ENCODE measurements at regions not wholly inside any gene's neighbourhood (a gene's known extent, or its start where the extent isn't known, plus 50 kb on each side); places are given as distances from the start of the nearest gene placed in this dataset.

GRCh38 chr2:168369031-168369430, 87.0 kb upstream of the CERS6 start:
- H3K9me3 Mint-ChIP-seq: peaks cover 8% of the 10 kb centered on the region
- intact Hi-C loops (cut with micrococcal nuclease): no loop called here
- no peaks in the 10 kb centered on the region for H3K27me3 Mint-ChIP-seq (ENCODE audit: low read depth)
- no peaks in the 10 kb centered on the region for H3K36me3 Mint-ChIP-seq (ENCODE audit: low read depth)
- H3K4me1 Mint-ChIP-seq (ENCODE audit: low read depth): peaks cover 2% of the 10 kb centered on the region
- H3K4me3 Mint-ChIP-seq (ENCODE audit: low read depth): no peak overlapping the region
- no peak overlapping the region for H3K27ac Mint-ChIP-seq
- DNase-seq (ENCODE audit: low spot score): no peak

DNA sequence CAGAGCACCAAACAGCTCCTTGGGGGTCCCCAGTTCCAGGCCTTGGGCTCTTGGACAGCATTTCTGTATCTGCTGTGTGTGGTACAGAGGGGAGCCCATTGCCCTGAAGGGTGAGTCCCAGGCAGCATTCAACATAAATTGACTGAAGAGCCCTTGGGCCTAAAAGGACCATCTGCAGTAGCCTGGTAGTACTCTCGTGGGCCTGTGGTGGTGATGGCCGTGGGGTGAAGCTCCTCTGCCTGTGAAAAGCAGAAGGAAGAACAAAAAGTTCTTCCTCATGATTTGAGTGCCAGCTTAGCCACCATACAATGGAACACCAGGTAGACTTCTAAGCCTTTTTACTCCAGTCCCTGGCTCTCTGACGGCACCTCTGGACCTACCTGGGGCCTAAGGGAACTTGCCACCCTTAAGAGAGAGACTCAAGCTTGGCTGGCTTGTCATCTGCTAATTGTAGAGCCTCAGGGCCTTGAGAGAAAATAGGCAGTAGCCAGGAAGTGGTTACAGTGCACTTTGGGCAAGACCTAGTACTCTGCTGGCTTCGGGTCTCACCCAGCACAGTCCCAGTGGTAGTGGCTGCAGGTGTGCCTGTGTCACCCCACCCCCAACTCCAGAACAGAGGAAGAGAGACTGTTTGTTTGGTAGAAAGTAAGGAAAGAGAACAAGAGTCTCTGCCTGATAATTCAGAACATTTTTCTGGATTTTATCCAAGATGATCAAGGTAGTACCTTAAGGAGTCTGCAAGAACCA, 84.6 kb upstream of the CERS6 start:
- no peak for DNase-seq (ENCODE audit: low spot score)
- Mint-ChIP-seq H3K36me3 (ENCODE audit: low read depth) (no peaks in the 10 kb centered on the region), H3K27me3 (ENCODE audit: low read depth) (peaks cover 3% of the 10 kb centered on the region), H3K4me3 (ENCODE audit: low read depth) (no peak overlapping the region), H3K9me3 (peaks cover 10% of the 10 kb centered on the region), H3K27ac (no peak overlapping the region), H3K4me1 (ENCODE audit: low read depth) (peaks cover 2% of the 10 kb centered on the region)
- intact Hi-C loops (cut with micrococcal nuclease): no loop called here

GRCh38 chr2:168373468-168373867, 82.6 kb upstream of the CERS6 start:
- H3K9me3 Mint-ChIP-seq: peaks cover 12% of the 10 kb centered on the region
- peaks cover 3% of the 10 kb centered on the region for H3K27me3 Mint-ChIP-seq (ENCODE audit: low read depth)
- H3K27ac Mint-ChIP-seq: no peak overlapping the region
- H3K4me3 Mint-ChIP-seq (ENCODE audit: low read depth): no peak overlapping the region
- intact Hi-C loops (cut with micrococcal nuclease): no loop called here
- no peaks in the 10 kb centered on the region for H3K36me3 Mint-ChIP-seq (ENCODE audit: low read depth)
- no peak for DNase-seq (ENCODE audit: low spot score)
- H3K4me1 Mint-ChIP-seq (ENCODE audit: low read depth): peaks cover 2% of the 10 kb centered on the region

GRCh38 chr2:168375195-168375798, 80.8 kb upstream of the CERS6 start:
- H3K36me3 Mint-ChIP-seq (ENCODE audit: low read depth): no peaks in the 10 kb centered on the region
- no peak for DNase-seq (ENCODE audit: low spot score)
- H3K9me3 Mint-ChIP-seq: peaks cover 12% of the 10 kb centered on the region
- H3K4me1 Mint-ChIP-seq (ENCODE audit: low read depth): peaks cover 2% of the 10 kb centered on the region
- H3K4me3 Mint-ChIP-seq (ENCODE audit: low read depth): no peak overlapping the region
- no peak overlapping the region for H3K27ac Mint-ChIP-seq
- intact Hi-C loops (cut with micrococcal nuclease): no loop called here
- H3K27me3 Mint-ChIP-seq (ENCODE audit: low read depth): peaks cover 3% of the 10 kb centered on the region

GRCh38 chr2:168378960-168379669, 77.0 kb upstream of the CERS6 start:
- peaks cover 10% of the 10 kb centered on the region for H3K27me3 Mint-ChIP-seq (ENCODE audit: low read depth)
- intact Hi-C loops (cut with micrococcal nuclease): no loop called here

GRCh38 chr2:168380500-168380899, 75.6 kb upstream of the CERS6 start:
- H3K27ac Mint-ChIP-seq: no peak overlapping the region
- no peak for DNase-seq (ENCODE audit: low spot score)
- H3K27me3 Mint-ChIP-seq (ENCODE audit: low read depth): peaks cover 12% of the 10 kb centered on the region
- H3K4me1 Mint-ChIP-seq (ENCODE audit: low read depth): no peaks in the 10 kb centered on the region
- peaks cover 11% of the 10 kb centered on the region for H3K9me3 Mint-ChIP-seq
- H3K4me3 Mint-ChIP-seq (ENCODE audit: low read depth): no peak overlapping the region
- no peaks in the 10 kb centered on the region for H3K36me3 Mint-ChIP-seq (ENCODE audit: low read depth)
- intact Hi-C loops (cut with micrococcal nuclease): no loop called here

More at GRCh38 chr2:168378960-168379669, 77.0 kb upstream of the CERS6 start:
- no peak overlapping the region for H3K4me3 Mint-ChIP-seq (ENCODE audit: low read depth)
- H3K4me1 Mint-ChIP-seq (ENCODE audit: low read depth): no peaks in the 10 kb centered on the region
- no peak overlapping the region for H3K27ac Mint-ChIP-seq
- peaks cover 11% of the 10 kb centered on the region for H3K9me3 Mint-ChIP-seq
- H3K36me3 Mint-ChIP-seq (ENCODE audit: low read depth): no peaks in the 10 kb centered on the region
- DNase-seq (ENCODE audit: low spot score): no peak

DNA sequence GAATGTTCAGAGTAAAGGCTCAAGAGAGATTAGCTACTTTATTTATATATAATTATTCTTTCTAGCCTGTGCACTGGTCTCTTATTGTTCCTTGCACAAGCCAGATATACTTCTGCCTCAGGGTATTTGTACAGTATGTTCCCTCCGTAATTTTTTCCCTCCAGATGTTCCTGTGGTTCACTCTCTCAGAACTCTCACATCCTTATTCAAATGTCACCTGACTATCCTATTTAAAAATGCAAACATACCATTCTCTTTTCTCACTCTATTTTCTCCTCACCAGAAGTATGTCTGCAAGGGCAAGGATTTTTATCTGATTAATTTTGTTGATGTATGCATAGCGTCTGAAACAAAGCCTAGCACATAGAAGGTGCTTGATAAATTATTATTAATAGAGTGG, 64.0 kb upstream of the CERS6 start:
- no peak for DNase-seq (ENCODE audit: low spot score)
- Mint-ChIP-seq H3K4me1 (ENCODE audit: low read depth) (no peaks in the 10 kb centered on the region), H3K4me3 (ENCODE audit: low read depth) (no peak overlapping the region), H3K27ac (no peak overlapping the region), H3K36me3 (ENCODE audit: low read depth) (no peaks in the 10 kb centered on the region), H3K9me3 (no peaks in the 10 kb centered on the region), H3K27me3 (ENCODE audit: low read depth) (peaks cover 21% of the 10 kb centered on the region)
- intact Hi-C loops (cut with micrococcal nuclease): no loop called here

- intact Hi-C loops (cut with micrococcal nuclease): no loop called here
- Mint-ChIP-seq H3K4me1 (ENCODE audit: low read depth) (no peaks in the 10 kb centered on the region), H3K4me3 (ENCODE audit: low read depth) (no peak overlapping the region), H3K36me3 (ENCODE audit: low read depth) (no peaks in the 10 kb centered on the region), H3K9me3 (no peaks in the 10 kb centered on the region), H3K27ac (no peak overlapping the region), H3K27me3 (ENCODE audit: low read depth) (peaks cover 19% of the 10 kb centered on the region)
- no peak for DNase-seq (ENCODE audit: low spot score)
Measured at GRCh38 chr2:168392797-168393196, 63.3 kb upstream of the CERS6 start.

- H3K27me3 Mint-ChIP-seq (ENCODE audit: low read depth): peaks cover 14% of the 10 kb centered on the region
- intact Hi-C loops (cut with micrococcal nuclease): no loop called here
- H3K27ac Mint-ChIP-seq: no peak overlapping the region
- H3K36me3 Mint-ChIP-seq (ENCODE audit: low read depth): no peaks in the 10 kb centered on the region
- no peaks in the 10 kb centered on the region for H3K9me3 Mint-ChIP-seq
- no peaks in the 10 kb centered on the region for H3K4me1 Mint-ChIP-seq (ENCODE audit: low read depth)
- DNase-seq (ENCODE audit: low spot score): no peak
- no peak overlapping the region for H3K4me3 Mint-ChIP-seq (ENCODE audit: low read depth)
Measured at GRCh38 chr2:168394262-168394661, 61.8 kb upstream of the CERS6 start.

DNA sequence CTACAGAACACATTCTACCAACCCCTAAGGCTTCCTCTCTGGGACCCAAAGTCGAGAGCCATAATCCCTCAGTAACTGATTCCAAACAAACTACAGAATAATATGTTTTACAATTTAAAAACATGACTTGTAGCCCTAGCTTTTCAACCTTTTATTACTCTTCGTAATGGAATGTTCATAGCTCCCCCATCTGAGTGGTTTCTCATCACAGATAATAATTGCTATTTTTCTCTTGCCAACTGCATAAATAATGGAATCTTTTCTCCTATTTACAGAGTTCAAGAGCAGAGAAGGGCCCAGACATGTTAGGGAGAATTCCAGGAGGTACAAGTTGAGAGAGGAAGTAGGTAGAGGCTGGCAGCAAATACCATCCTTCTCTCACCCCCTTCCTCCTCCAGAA, 59.9 kb upstream of the CERS6 start:
- Mint-ChIP-seq H3K4me3 (ENCODE audit: low read depth) (no peak overlapping the region), H3K27me3 (ENCODE audit: low read depth) (peaks cover 21% of the 10 kb centered on the region), H3K4me1 (ENCODE audit: low read depth) (no peaks in the 10 kb centered on the region), H3K36me3 (ENCODE audit: low read depth) (no peaks in the 10 kb centered on the region), H3K9me3 (peaks cover 3% of the 10 kb centered on the region), H3K27ac (no peak overlapping the region)
- no peak for DNase-seq (ENCODE audit: low spot score)
- intact Hi-C loops (cut with micrococcal nuclease): no loop called here

GRCh38 chr2:168397629-168398028, 58.4 kb upstream of the CERS6 start:
- H3K27ac Mint-ChIP-seq: no peak overlapping the region
- intact Hi-C loops (cut with micrococcal nuclease): no loop called here
- H3K4me1 Mint-ChIP-seq (ENCODE audit: low read depth): no peaks in the 10 kb centered on the region
- DNase-seq (ENCODE audit: low spot score): no peak
- peaks cover 25% of the 10 kb centered on the region for H3K27me3 Mint-ChIP-seq (ENCODE audit: low read depth)
- no peaks in the 10 kb centered on the region for H3K36me3 Mint-ChIP-seq (ENCODE audit: low read depth)
- H3K9me3 Mint-ChIP-seq: peaks cover 3% of the 10 kb centered on the region
- H3K4me3 Mint-ChIP-seq (ENCODE audit: low read depth): no peak overlapping the region

DNA sequence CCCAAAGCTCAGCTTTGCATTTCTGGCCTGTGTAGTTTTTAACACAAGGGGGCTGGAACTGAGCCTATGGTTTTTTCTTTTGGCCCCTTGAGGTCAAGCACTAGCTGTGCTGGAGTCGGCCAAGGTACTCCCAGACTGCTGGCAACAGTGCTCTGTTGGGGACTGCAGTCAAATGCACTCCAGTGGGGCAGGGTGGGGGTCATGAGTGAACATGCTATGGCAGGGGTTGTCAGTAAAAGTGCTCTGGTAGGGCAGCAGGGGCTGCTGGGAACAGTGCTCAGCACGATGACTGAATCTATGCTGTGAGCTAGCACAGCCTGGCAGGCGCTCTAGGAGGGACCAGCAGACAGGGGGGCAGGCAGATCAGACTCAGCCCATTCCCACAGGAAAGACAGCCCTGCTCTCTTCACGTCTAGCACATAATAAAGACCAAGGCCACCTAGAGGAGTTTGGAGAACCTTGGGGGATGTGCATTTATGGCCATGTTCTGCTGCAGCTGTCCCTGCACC, 55.0 kb upstream of the CERS6 start:
- Mint-ChIP-seq H3K27me3 (ENCODE audit: low read depth) (peaks cover 25% of the 10 kb centered on the region), H3K4me3 (ENCODE audit: low read depth) (no peak overlapping the region), H3K4me1 (ENCODE audit: low read depth) (peaks cover 2% of the 10 kb centered on the region), H3K27ac (no peak overlapping the region), H3K36me3 (ENCODE audit: low read depth) (no peaks in the 10 kb centered on the region), H3K9me3 (peaks cover 3% of the 10 kb centered on the region)
- intact Hi-C loops (cut with micrococcal nuclease): no loop called here
- DNase-seq (ENCODE audit: low spot score): no peak

GRCh38 chr2:168401771-168402170, 54.3 kb upstream of the CERS6 start:
- no peaks in the 10 kb centered on the region for H3K36me3 Mint-ChIP-seq (ENCODE audit: low read depth)
- intact Hi-C loops (cut with micrococcal nuclease): no loop called here
- H3K27me3 Mint-ChIP-seq (ENCODE audit: low read depth): peaks cover 25% of the 10 kb centered on the region
- H3K27ac Mint-ChIP-seq: no peak overlapping the region
- no peak overlapping the region for H3K4me3 Mint-ChIP-seq (ENCODE audit: low read depth)
- DNase-seq (ENCODE audit: low spot score): no peak
- peaks cover 3% of the 10 kb centered on the region for H3K9me3 Mint-ChIP-seq
- peaks cover 2% of the 10 kb centered on the region for H3K4me1 Mint-ChIP-seq (ENCODE audit: low read depth)

All from activated T-helper 2 cell treated with anti-CD3 and anti-CD28 coated beads, Interferon-gamma antibody, Interleukin-2, Interleukin-4, amounts not matched to agents 10 μg/mL and 5 μg/mL and 100 μg/mL, durations not matched to agents 14 hours and 24 hours and 36 hours (primary cell).